Adrenal gland (tissue), 5 donors: ENCODE measurements at regions not wholly inside any gene's neighbourhood (a gene's known extent, or its start where the extent isn't known, plus 50 kb on each side); places are given as distances from the start of the nearest gene placed in this dataset.

Experiments used
- POLR2A ChIP-seq, 2 donors: fragments of 450-650 bp; IDR thresholded peaks; one replicate each; pipeline ENCODE4 v1.6.1; 2017; ENCODE audit warnings: antibody characterized with exemption in 2 of 2, mild to moderate bottlenecking in 2 of 2, moderate library complexity in 1 of 2
- TF ChIP-seq, protein P1 (sequence below), 6 experiments: fragments of 450-650 bp in 4 of 6; fragments of 200-600 bp in 2 of 6; sonication (generic) in 1 of 6; IDR thresholded peaks; 1 replicate in 5 of 6; 2 replicates in 1 of 6; pipeline versions ENCODE4 v1.5.1 to v1.8.0; 2016 to 2021; ENCODE audit warnings: antibody characterized with exemption in 6 of 6, mild to moderate bottlenecking in 2 of 6, moderate library complexity in 1 of 6
- donor health status: DM: no; HTN: no; CAD: no.

DNA sequence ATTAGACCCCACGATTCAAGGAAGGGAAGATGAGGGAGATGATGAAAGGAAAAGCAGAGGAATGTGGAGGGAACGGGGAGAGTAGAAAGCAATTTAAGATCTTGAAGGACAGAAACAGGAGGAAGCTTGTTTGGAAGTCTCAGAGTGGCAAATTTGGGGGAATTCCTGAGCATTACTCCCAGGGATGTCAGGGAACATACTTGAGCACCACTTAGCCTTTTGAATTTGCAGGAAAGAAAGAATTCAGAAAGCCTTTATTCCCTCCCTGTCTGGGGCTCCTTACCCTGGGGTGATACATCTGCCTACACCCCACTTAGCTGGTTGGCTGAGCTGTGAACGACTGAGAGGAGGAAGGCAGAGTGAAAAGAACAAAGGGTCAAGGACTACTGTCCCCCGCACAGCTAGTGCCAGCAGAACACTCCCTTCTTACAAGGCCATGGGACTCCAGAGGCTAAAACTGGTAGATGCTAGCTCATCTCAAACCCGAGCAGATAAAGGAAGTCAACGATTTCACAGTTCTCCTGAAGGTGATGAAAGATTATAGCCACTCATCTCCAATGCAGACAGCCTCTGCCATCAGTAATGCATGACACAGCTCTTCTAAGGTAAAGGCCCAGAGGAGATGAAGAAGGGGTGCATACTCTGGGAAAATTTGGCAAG lies 84.0 kb upstream of the AKIP1 start:
- TF ChIP-seq, protein P1, sequence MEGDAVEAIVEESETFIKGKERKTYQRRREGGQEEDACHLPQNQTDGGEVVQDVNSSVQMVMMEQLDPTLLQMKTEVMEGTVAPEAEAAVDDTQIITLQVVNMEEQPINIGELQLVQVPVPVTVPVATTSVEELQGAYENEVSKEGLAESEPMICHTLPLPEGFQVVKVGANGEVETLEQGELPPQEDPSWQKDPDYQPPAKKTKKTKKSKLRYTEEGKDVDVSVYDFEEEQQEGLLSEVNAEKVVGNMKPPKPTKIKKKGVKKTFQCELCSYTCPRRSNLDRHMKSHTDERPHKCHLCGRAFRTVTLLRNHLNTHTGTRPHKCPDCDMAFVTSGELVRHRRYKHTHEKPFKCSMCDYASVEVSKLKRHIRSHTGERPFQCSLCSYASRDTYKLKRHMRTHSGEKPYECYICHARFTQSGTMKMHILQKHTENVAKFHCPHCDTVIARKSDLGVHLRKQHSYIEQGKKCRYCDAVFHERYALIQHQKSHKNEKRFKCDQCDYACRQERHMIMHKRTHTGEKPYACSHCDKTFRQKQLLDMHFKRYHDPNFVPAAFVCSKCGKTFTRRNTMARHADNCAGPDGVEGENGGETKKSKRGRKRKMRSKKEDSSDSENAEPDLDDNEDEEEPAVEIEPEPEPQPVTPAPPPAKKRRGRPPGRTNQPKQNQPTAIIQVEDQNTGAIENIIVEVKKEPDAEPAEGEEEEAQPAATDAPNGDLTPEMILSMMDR (IDR thresholded peaks at IDR 0.05), result no peak
- TF ChIP-seq POLR2A (IDR thresholded peaks at IDR 0.05), result no peak
